Astrocyte of the hippocampus (primary cell): ENCODE measurements at regions not wholly inside any gene's neighbourhood (a gene's known extent, or its start where the extent isn't known, plus 50 kb on each side); places are given as distances from the start of the nearest gene placed in this dataset.
A peak's percentile ranks its signal among the peaks of the same experiment; 100 is the strongest.
"Not testable (repeated sequence)": the region's sequence is repeated elsewhere in the genome, so short reads cannot be mapped to it uniquely, and the experiment has no call there.

ENCODE experiments used
- DNase-seq: peaks from one replicate; pipeline ENCODE4 v3.0.0; 2011; ENCODE audit warnings: low read depth, low spot score

DNA sequence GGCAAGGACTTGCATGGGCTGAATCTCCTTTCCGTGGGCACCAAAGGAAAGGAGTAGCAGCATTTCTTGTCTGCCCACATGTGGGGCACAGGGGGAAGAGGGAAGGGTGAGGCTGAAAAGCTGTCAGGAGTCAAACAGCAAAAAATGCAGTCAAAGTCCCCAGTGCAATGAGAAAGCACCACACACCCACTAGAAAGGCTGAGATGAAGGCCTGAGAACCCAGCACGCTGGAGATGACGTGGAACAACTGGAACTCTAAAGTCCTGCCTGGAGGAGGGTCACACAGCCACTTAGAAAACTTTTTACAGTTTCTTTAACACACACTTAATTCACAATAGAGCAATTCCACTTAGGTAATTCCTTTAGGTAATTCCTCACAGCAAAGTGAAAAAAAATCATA lies 94.6 kb upstream of the IGFBPL1 start:
- no peak for DNase-seq

DNA sequence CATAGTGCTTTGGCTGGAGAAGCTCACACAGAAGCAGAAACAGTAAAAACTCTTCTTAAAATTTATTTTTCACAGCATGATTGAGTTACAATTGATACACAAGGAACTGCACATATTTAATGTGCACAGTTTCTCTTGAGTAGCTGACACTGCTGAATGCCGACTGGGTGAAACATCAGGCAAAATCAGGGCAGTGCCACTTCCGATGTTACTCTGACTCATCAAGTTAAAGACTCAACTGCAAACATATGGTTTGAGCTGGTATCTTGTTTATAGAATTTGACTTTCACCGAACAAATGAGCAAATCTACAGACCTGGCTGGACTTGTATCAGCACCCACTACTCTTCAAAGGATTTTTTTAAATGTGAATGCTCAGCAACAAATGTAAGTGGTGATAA lies 92.0 kb upstream of the IGFBPL1 start:
- DNase-seq: peak; percentile 9

DNA sequence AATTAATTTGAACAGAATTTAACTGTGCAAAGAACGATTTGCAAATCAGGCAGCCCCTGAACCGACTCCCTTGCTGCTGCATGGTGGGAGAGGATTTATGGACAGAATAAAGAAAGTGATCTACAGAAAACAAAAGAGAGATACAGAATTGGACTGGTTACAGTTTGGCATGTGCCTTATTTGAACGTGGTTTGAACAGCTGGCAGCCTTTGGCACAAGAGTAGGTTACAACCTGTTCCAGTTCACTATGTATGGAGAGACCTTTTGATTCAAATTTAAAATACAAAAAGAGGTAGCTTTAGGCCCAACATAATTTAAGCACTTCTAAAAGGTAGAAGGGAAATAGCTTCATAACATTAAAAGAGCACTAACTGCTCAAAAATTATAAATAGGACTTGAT lies 90.8 kb upstream of the IGFBPL1 start:
- DNase-seq: not testable (repeated sequence)

DNA sequence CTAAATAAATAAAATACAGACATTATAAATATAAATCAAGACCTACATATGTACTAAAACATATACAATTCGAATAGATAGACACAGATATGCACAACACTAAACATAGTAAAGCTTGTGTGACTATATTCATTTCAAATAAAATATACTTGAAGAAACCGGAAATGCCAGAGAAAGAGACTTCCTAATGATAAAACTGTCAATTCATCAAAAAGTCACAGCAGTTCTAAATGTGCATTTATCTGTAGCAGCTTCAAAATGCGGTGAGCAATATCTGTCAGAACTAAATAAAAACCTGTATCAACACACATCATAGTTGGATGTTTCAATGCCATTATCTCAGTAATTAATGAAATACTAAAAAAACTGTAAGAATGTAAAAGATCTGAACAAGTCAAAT lies 86.1 kb upstream of the IGFBPL1 start:
- DNase-seq: not testable (repeated sequence)

DNA sequence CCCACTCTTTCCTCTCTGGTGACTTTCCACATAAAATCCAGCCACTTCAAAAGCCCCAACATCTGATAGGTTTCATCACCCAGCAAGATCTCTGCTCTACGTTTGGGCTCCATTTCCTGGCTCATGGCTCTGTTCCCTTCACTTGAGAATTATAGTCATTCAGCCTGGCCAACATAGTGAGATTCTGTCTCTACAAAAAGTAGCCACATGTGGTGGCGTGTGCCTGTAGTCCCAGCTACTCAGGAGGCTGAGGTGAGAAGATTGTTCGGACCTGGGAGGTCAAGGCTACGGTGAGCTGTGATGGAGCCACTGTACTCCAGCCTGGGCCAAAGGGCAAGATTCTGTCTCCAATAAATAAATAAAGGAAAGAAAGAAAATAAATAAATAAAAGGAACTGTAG lies 83.3 kb upstream of the IGFBPL1 start:
- no peak for DNase-seq

DNA sequence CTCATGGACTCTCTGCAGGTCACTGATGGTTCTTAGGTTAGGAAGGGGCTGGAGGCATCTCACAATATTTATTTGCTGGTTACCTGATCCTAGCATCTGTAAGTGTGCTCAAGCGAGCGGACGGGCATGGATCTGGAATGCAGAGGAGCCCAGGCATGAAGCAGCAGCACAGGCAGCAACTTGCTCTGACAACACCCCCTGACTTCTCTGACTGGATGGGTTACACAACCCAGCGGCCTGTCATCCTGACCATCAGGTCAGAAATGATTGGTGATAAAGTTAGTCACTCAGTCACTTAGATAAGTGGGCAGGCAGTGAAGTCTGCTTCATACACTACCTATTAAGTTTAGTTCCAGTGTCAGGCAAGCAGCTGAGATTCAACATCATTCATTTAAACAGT lies 75.9 kb upstream of the IGFBPL1 start:
- DNase-seq: peak; percentile 11

DNA sequence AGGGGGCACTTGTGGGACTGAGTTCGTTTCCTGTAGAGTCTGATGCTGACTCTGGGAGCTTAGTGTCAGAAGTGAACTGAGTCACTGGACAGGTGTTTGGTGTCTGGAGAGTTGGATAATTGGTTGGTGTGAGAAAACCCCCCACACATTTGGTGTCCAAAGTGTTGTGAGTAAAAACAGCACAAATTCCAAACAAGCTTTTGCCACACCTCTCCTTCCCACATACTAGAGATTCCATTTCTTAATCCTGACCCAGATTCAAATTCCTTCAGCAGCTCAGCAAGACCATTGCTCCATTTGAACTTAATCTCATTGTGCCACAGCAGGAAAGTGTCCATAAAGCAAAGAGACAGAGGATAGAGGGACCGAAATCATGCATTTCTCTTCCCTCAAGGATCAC lies 74.3 kb upstream of the IGFBPL1 start:
- DNase-seq: peak; percentile 18

DNA sequence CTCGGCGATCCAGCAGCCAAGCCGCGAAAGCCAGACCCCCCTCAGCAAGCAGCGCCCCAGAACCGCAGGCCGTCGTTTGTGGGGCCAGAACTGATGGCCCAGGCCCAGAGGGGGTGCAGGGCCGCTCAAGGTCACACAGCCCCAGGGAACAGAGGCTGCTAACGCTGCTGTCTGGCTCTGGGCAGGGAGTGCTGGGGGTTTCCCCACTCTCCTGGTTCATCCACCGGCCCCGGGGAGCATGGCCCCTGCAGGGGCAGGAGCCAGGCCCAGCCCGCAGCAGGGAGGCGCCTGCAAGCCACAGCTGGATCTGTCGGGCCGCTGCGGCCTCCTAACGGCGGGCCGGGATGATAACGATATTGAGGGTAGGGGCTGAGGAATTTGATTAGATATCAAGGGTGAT lies 64.8 kb upstream of the IGFBPL1 start:
- DNase-seq: no peak

DNA sequence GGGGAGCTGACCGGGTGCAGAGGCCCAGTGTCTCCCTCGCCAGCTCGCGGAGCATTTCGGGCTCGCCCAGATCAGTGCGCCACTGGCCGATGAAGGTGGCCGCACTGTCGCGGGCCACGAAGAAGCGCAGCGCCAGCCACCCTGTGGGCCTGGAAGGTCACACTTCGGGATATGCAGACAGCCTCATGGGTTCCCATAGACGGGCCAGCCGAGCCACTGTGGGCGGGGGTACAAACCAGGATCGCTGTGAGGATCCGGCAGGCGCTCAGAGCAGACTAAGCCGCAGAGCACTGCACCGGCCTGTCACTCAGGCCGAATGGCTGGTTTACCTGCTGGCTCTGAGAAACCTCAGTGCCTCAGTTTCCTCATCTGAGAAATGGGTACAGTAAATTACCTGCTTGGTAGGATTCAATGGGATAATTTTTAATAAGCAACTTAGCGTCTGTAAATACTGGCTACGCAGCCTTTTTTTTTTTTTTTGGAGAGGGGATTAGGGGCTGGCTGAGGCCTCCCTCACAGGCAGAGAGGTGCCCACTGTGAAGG lies 64.0 kb upstream of the IGFBPL1 start:
- DNase-seq: no peak

DNA sequence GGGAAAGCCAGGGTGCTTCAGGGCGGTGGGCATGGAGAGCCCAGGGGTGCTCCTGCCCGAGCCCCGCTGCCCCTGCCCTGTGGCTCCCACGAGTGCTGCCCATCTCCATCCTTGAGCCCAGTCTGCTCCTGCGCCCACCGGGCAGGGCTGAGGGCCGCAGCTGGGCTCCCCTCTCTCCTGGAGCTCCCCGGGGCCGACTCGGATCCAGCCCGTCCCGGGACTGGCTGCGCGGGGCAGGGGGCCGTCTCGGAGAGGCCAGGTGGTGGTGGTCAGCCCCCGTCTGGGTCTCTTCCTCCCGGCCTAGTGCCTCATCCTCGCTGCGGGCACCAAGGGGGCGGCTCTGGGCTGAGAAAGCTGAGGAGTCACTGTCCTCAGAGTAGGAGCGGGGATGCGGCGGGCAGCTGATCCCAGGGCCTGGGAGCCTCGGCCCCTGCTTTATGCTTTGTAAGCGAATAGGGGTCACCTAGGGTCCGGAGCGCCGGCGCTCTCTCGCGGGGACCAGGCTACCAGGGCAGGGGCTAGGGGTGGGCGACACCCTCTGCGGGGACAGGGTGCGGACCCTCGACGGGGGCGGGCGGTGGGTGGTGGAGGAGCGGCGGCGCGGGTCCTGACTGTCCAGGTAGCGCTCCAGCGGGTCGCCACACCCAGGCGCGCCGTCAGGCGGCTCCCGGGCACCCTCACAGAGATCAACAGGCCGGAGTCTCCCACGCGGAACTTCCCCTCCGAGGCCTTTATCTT lies 63.3 kb upstream of the IGFBPL1 start:
- DNase-seq: not testable (repeated sequence)

DNA sequence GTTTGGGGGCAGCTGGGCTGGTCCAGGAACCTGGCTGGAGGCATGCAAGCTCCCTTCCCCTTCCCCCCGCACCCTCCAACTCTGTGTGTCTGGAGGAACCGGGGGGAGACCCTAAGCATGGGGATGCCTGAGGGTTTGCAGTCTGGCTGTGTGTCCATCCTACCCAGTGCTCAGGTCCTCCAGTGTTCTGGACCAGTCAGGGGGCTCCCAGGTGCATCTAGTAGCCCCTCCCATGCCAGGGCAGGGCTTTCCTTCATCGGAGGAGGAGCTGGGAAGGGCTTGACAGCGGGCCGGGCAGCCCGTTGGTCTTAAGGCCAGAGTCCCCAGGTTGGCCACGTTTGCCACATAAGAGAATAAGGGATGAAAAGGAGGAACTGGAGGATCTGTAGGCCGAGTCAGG lies 62.6 kb upstream of the IGFBPL1 start:
- no peak for DNase-seq

DNA sequence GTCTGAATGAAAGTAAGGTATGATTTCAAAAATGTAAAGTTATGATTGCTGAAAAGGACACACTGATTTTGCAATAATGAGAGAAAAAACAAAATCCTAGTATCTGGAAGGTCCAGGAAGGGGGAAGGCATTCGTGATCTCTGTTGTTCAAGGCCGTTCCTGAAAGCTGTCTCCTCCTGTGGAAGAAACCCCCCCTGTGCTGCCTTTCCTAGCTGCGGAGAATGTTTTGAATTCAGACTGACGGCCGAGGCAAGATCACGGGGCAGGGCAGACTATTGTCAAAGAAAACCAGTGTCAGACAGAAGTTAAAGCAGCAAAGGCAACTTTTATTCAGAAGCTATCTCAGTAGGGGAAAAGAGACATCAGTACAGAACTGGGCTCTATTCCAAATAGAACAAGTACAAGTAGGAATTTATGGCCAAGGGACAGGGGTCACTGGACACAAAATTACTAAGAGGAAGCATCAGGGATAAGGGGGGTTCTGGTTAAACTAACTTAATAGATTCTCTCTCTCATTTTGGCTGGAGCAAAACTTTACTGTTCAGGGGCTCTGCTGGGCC lies 61.9 kb upstream of the IGFBPL1 start:
- no peak for DNase-seq

DNA sequence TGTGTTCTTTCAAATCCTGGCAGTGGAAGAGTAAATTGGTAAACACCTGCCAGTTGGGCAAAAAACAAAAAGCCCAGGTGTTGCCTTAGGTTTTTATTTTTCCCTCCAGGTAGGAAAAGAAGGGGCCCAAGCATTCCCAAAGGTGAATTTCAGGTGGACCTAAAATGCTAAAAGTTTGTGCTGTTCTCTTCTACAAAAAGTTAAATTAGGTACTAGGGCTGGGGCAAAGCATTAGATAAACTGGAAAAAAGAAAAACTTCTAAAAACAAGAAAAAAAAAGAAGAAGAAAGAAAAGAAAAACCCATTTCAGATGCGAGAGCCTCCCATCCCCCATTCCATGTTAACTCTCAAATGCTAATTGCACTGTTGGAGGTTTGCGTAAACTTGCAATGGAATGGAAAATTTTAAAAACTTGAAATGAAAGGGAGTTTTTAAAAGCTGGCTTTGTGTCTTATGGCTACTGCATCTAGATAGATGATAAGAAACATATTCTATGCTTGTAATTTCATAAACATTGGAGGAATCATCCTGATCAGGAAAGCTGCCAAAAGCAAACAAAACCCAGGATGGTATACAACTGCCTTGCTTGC lies 59.9 kb upstream of the IGFBPL1 start:
- DNase-seq: not testable (repeated sequence)

DNA sequence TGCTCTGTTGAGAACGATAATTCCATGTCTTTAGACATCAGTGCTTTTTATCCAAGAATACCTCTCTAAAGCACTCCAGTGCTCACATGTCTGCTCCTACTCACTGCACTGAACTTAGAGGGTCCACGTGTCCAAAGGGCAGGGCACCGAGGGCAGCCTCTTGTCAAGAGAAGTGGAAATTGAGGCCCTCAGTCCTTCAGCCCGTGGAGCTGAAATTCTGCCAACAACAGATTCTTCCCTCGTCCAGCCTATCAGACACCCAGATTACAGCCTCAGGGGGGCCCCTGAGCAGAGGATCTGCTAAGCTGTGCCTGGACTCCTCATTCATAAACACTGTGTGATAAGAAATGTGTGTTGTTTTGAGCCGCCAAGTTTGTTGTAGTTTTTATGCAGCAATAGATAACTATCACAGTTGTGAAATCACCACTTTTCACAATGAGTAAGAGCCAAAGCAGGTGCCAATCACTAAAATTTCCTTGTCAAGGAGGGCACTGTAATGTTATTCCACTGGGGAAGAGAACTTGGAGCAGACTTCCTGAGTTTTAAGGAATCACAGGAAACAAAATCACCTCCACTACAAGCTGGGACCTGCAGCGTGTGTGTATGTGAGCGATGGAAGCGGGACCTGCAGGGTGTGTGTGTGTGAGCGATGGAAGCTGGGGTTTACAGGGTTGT lies 58.8 kb upstream of the IGFBPL1 start:
- no peak for DNase-seq

DNA sequence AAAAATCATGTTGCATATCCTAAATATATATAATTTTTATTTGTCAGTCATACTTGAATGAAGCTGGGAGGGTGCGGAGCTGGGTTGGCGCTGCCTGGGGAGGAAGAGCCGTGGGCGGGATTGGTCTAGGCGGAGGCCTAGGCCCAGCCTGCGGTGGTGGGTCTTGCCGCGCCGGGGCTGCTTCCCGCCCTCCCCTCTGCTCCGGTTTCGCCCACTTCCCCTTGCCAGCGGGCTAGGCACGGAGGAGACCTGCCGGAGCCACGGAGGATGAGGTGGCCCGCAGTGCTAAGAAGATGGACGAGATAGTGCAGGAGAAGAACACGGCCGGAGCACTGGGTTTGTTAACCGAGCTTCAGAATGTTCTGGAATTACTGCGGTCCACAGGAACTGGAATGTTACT lies 54.0 kb upstream of the IGFBPL1 start:
- DNase-seq: no peak

DNA sequence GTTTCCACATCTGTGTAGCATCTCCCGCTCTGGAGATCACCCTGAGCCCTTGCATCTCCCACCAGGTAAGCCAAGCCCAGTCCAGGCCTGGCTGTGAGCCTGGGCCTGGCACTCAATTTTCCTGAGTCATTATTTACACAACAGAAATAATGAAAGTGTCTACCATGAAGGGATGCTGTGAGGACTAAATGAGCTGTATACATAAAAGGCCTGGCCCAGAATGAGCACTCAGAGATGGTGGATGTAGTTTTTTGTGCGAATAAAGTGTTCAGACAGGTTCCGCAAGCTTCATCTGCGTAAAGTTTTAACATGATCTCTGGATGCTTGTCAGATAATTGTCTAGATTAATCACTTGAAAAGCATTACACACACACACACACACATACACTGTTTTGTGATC lies 50.2 kb upstream of the IGFBPL1 start:
- DNase-seq: not testable (repeated sequence)
